OCI-LY1 (cell line): ENCODE measurements at regions not wholly inside any gene's neighbourhood (a gene's known extent, or its start where the extent isn't known, plus 50 kb on each side); places are given as distances from the start of the nearest gene placed in this dataset.

Experiments used
- H2AFZ ChIP-seq: fragments of 200-600 bp; sonication (generic), shearing (Covaris generic); 2 replicates; pipeline ENCODE4 v1.6.0; 2014; ENCODE audit warnings: antibody characterized with exemption, mild to moderate bottlenecking, low read length
- H3F3A ChIP-seq: fragments of 200-600 bp; sonication (generic), shearing (Covaris generic); 2 replicates; pipeline ENCODE4 v1.6.0; 2014; ENCODE audit warnings: mild to moderate bottlenecking, antibody characterized with exemption, low read length, moderate library complexity; ENCODE audit not compliant: insufficient read depth
- H3K27ac ChIP-seq: fragments of 200-600 bp; sonication (generic); 2 replicates; pipeline ENCODE4 v1.5.1; 2014; ENCODE audit warnings: low read length, mixed run types, mild to moderate bottlenecking, low read depth; ENCODE audit not compliant: poor library complexity, severe bottlenecking
- H3K27me3 ChIP-seq: fragments of 200-600 bp; sonication (generic); 2 replicates; pipeline ENCODE4 v1.6.0; 2014; ENCODE audit warnings: antibody characterized with exemption, mild to moderate bottlenecking, low read length, moderate library complexity; ENCODE audit not compliant: insufficient read depth
- H3K36me3 ChIP-seq: fragments of 200-600 bp; sonication (generic); 2 replicates; pipeline ENCODE4 v1.6.1; 2014; ENCODE audit warnings: mild to moderate bottlenecking, antibody characterized with exemption, low read length, moderate library complexity, mixed read lengths; ENCODE audit not compliant: insufficient read depth
- H3K4me1 ChIP-seq: fragments of 200-600 bp; sonication (generic); 2 replicates; pipeline ENCODE4 v1.5.1; 2014; ENCODE audit warnings: mild to moderate bottlenecking, low read length, moderate library complexity; ENCODE audit not compliant: insufficient read depth, severe bottlenecking
- H3K4me2 ChIP-seq: fragments of 200-600 bp; sonication (generic), shearing (Covaris generic); 2 replicates; pipeline ENCODE4 v1.6.1; 2014; ENCODE audit warnings: low read length
- H3K4me3 ChIP-seq: fragments of 200-600 bp; sonication (generic); 2 replicates; pipeline ENCODE4 v1.5.1; 2014; ENCODE audit warnings: low read length, low read depth, mild to moderate bottlenecking, mixed read lengths; ENCODE audit not compliant: poor library complexity, severe bottlenecking
- H3K79me2 ChIP-seq: fragments of 200-600 bp; shearing (Covaris generic); 2 replicates; pipeline ENCODE4 v1.6.1; 2016; ENCODE audit warnings: mixed run types, low read length, mixed read lengths; ENCODE audit not compliant: insufficient read depth
- H3K9ac ChIP-seq: fragments of 200-600 bp; sonication (generic), shearing (Covaris generic); 2 replicates; pipeline ENCODE4 v1.6.1; 2014; ENCODE audit warnings: mild to moderate bottlenecking, low read length, mixed read lengths
- H3K9me2 ChIP-seq: fragments of 200-600 bp; sonication (generic), shearing (Covaris generic); 2 replicates; pipeline ENCODE4 v1.6.1; 2014; ENCODE audit warnings: low read depth, mild to moderate bottlenecking, low read length, mixed read lengths
- H3K9me3 ChIP-seq: fragments of 200-600 bp; shearing (Covaris generic); 2 replicates; pipeline ENCODE4 v1.6.1; 2014; ENCODE audit warnings: low read length, mixed read lengths
- H4K20me1 ChIP-seq: fragments of 200-600 bp; sonication (generic), shearing (Covaris generic); 2 replicates; pipeline ENCODE4 v1.6.0; 2016; ENCODE audit warnings: mild to moderate bottlenecking, low read length; ENCODE audit not compliant: insufficient read depth
- EZH2 ChIP-seq: fragments of 200-600 bp; sonication (generic), shearing (Covaris generic); IDR thresholded peaks from 2 replicates; pipeline ENCODE4 v1.8.0; 2017; ENCODE audit warnings: borderline replicate concordance, mixed run types, mild to moderate bottlenecking, antibody characterized with exemption, low read length, moderate library complexity, mixed read lengths
- TF ChIP-seq, protein P1 (sequence below): fragments of 200-600 bp; sonication (generic), shearing (Covaris generic); IDR thresholded peaks from 2 replicates; pipeline ENCODE4 v1.5.1; 2017; ENCODE audit warnings: mild to moderate bottlenecking, antibody characterized with exemption, low read length, moderate library complexity, mixed read lengths

DNA sequence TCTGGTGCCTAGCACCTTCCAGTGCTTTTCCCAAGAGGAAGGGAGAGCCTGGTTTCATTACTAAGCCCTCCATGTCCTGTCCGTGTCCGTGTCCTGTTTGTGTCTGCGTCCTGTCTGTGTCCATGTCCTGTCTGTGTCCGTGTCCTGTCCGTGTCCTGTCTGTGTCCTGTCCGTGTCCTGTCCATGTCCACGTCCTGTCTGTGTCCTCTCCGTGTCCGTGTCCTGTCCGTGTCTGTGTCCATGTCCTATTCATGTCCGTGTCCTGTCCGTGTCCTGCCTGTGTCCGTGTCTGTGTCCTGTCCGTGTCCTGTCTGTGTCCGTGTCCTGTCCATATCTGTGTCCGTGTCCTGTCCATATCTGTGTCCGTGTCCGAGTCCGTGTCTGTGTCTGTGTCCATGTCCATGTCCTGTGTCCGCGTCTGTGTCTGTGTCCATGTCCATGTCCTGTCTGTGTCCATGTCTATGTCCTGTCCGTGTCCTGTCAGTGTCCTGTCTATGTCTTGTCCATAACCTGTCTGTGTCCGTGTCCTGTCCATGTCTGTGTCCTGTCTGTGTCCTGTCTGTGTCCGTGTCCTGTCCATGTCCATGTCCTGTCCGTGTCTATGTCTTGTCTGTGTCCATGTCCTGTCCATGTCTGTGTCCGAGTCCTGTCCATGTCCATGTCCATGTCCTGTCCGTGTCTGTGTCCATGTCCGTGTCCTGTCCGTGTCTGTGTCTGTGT, 54.4 kb upstream of the BHLHE23 start:
- no peak overlapping the region for H2AFZ ChIP-seq
- no peaks in the 10 kb centered on the region for H4K20me1 ChIP-seq
- H3K4me3 ChIP-seq = no peak overlapping the region
- no peaks in the 10 kb centered on the region for H3K4me1 ChIP-seq
- no peaks in the 10 kb centered on the region for H3K27me3 ChIP-seq
- H3K36me3 ChIP-seq = no peaks in the 10 kb centered on the region
- no peaks in the 10 kb centered on the region for H3K79me2 ChIP-seq
- H3K9ac ChIP-seq = no peak overlapping the region
- no peaks in the 10 kb centered on the region for H3K9me2 ChIP-seq
- peaks cover 11% of the 10 kb centered on the region; the same call in 1 of the 2 replicates for H3F3A ChIP-seq
- no peak overlapping the region for H3K4me2 ChIP-seq
- TF ChIP-seq, protein P1, sequence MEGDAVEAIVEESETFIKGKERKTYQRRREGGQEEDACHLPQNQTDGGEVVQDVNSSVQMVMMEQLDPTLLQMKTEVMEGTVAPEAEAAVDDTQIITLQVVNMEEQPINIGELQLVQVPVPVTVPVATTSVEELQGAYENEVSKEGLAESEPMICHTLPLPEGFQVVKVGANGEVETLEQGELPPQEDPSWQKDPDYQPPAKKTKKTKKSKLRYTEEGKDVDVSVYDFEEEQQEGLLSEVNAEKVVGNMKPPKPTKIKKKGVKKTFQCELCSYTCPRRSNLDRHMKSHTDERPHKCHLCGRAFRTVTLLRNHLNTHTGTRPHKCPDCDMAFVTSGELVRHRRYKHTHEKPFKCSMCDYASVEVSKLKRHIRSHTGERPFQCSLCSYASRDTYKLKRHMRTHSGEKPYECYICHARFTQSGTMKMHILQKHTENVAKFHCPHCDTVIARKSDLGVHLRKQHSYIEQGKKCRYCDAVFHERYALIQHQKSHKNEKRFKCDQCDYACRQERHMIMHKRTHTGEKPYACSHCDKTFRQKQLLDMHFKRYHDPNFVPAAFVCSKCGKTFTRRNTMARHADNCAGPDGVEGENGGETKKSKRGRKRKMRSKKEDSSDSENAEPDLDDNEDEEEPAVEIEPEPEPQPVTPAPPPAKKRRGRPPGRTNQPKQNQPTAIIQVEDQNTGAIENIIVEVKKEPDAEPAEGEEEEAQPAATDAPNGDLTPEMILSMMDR = no peak
- TF ChIP-seq EZH2 = no peak
- no peaks in the 10 kb centered on the region for H3K9me3 ChIP-seq
- H3K27ac ChIP-seq = no peak overlapping the region

DNA sequence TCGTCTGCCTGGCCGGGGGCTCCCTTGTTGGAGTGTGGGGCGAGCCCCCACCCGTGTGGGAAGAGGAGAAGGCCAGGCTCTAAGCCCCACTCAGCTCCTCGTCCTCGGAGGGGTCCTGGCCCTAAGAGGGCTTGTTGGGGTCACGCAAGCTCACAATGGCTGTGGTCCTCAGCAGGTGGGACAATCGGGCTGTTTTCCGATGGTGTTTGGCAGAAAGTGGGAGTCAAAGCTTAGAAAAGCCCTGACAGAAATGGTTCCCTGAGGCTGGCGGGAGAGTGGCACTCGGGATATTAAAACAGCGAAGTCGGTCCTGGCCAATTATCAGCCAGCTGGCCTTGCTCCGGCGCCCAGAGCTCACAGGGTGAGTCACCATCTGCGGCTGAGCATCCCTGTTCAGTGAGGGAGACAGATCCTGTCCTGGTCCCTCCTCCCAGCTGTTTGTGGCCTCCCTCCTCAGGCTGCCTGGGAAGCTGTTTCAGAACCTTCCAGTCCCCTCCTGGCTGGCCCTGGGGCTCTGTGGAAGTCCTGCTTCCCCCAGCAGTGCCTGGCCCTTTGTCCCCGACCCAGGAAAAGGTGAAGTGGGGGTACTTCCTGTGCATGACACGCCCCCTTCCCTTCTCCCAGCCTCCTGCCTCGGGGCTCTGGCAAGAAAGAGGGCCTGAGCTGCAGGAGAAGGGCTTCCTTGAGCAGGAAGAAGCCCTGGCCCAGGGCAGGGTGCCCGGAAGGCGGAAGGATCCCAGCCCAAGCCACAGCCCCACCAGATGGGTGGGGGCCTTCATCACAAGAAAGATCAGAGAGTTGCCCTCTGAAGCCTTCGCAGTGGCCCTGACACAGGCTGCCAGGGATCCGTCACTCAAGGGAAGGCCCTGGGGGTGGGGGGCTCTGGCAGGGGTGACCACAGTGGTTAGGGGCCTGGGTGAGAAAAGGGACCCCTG, 53.6 kb upstream of the BHLHE23 start:
- Histone ChIP-seq H3K79me2 (no peaks in the 10 kb centered on the region), H4K20me1 (no peaks in the 10 kb centered on the region), H3K4me2 (no peak overlapping the region), H3K4me3 (no peak overlapping the region), H3K9ac (no peak overlapping the region), H3K36me3 (no peaks in the 10 kb centered on the region), H2AFZ (no peak overlapping the region), H3K27me3 (no peaks in the 10 kb centered on the region), H3K9me3 (no peaks in the 10 kb centered on the region), H3K9me2 (no peaks in the 10 kb centered on the region), H3K4me1 (no peaks in the 10 kb centered on the region), H3F3A (peaks cover 11% of the 10 kb centered on the region; the same call in 1 of the 2 replicates), H3K27ac (no peak overlapping the region)
- no peak for TF ChIP-seq EZH2
- TF ChIP-seq, protein P1 = no peak

DNA sequence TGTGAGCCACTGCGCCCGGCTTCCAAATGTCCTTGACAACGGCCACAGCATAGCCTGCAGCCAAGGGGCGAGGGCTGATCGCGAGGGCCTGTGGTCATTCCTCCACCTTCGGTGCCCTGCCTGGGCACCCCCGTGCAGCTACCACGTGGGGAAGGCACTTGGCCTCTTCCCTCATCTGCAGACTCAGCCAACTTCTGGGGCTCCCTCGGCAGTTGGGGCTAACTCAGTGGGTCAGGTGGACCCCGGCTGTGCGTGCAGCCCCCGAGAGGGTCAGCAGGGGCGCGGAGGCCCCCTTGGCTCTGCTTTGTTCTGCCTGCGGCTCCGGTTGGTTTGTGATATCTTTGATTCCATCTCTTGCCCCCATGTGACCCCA, 52.9 kb upstream of the BHLHE23 start:
- H3K4me2 ChIP-seq = no peak overlapping the region
- H2AFZ ChIP-seq = no peak overlapping the region
- no peaks in the 10 kb centered on the region for H3K36me3 ChIP-seq
- no peaks in the 10 kb centered on the region for H3K4me1 ChIP-seq
- no peak overlapping the region for H3K9ac ChIP-seq
- no peaks in the 10 kb centered on the region for H3K27me3 ChIP-seq
- TF ChIP-seq, protein P1 = no peak
- TF ChIP-seq EZH2 = no peak
- H4K20me1 ChIP-seq = no peaks in the 10 kb centered on the region
- no peak overlapping the region for H3K4me3 ChIP-seq
- H3K79me2 ChIP-seq = no peaks in the 10 kb centered on the region
- H3K9me2 ChIP-seq = no peaks in the 10 kb centered on the region
- peaks cover 11% of the 10 kb centered on the region; the same call in 1 of the 2 replicates for H3F3A ChIP-seq
- no peaks in the 10 kb centered on the region for H3K9me3 ChIP-seq
- no peak overlapping the region for H3K27ac ChIP-seq
